ENCODE measurements at regions not wholly inside any gene's neighbourhood (a gene's known extent, or its start where the extent isn't known, plus 50 kb on each side); places are given as distances from the start of the nearest gene placed in this dataset.

DNA sequence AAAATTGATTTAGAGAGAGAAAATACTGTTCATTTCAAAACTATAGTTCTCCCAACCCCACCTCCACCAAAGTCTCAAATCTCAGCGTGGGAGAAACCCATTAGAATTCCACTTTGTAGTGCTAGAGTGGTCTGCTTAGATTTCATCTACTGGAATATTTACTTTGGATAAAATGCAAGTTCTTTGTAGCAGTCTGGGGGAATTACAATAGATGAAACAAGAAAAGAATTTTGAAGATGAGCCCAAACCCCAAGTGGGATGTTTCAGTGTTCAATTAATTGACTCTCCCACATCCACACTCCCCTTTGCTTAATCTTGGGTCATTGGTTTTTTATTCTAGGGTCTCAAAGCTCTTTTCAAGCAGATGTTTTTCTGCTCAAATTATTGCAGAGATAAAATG lies 97.8 kb downstream of the RPL22L1 start:
- H3K4me3 ChIP-seq: no peak overlapping the region

DNA sequence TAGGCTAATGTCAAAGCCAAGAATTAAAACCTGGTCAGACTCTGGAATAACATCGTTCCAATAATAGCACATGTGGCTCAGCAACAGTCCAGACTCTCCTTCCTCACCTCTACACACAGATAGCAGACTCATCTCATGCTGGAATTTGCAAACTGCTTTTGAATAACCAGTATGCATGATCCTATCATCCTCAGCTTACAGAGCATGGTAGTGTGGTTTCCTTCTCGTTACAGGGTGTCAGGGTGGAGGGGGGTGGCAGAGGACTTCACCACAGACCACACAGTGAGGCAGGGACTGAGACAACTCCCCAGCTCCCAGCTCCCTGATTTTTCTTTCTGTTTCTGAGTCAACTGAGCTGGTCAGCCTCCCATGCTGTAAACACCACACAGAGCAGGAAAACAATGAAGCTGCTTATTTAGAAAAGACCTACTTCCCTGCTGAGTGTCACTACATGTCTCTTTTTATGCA lies 101.6 kb downstream of the RPL22L1 start:
- Histone ChIP-seq H3K4me3 (no peak overlapping the region), H3K27ac (no peak overlapping the region)
- TF ChIP-seq, protein P1, sequence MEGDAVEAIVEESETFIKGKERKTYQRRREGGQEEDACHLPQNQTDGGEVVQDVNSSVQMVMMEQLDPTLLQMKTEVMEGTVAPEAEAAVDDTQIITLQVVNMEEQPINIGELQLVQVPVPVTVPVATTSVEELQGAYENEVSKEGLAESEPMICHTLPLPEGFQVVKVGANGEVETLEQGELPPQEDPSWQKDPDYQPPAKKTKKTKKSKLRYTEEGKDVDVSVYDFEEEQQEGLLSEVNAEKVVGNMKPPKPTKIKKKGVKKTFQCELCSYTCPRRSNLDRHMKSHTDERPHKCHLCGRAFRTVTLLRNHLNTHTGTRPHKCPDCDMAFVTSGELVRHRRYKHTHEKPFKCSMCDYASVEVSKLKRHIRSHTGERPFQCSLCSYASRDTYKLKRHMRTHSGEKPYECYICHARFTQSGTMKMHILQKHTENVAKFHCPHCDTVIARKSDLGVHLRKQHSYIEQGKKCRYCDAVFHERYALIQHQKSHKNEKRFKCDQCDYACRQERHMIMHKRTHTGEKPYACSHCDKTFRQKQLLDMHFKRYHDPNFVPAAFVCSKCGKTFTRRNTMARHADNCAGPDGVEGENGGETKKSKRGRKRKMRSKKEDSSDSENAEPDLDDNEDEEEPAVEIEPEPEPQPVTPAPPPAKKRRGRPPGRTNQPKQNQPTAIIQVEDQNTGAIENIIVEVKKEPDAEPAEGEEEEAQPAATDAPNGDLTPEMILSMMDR (IDR thresholded peaks at IDR 0.05): no peak
- DNase-seq (ENCODE audit: low spot score): no peak

More for the DNA sequence above, 97.8 kb downstream of the RPL22L1 start:
- no peak overlapping the region for H3K27ac ChIP-seq
- DNase-seq (ENCODE audit: low spot score): no peak
- TF ChIP-seq, protein P1 (IDR thresholded peaks at IDR 0.05): no peak

DNA sequence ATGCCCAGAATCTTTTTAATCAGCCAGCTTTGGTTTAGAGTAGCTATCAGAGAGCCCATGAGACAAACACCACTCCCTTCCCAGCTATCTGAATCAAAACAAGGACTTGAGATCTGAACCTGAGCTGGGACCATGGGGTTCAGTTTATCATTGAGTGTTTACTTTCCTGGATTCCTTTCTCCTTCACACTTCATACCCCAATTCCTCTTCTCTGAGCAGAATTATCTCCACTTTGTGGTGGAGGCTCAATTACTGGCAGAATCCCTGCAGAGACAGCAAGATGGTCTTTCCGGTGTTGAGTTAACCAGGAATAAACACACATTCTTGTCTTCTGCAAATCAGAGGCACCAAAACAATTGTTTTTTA lies 102.4 kb downstream of the RPL22L1 start:
- no peak overlapping the region for H3K27ac ChIP-seq
- DNase-seq (ENCODE audit: low spot score): no peak
- TF ChIP-seq, protein P1 (IDR thresholded peaks at IDR 0.05): no peak
- H3K4me3 ChIP-seq: no peak overlapping the region

DNA sequence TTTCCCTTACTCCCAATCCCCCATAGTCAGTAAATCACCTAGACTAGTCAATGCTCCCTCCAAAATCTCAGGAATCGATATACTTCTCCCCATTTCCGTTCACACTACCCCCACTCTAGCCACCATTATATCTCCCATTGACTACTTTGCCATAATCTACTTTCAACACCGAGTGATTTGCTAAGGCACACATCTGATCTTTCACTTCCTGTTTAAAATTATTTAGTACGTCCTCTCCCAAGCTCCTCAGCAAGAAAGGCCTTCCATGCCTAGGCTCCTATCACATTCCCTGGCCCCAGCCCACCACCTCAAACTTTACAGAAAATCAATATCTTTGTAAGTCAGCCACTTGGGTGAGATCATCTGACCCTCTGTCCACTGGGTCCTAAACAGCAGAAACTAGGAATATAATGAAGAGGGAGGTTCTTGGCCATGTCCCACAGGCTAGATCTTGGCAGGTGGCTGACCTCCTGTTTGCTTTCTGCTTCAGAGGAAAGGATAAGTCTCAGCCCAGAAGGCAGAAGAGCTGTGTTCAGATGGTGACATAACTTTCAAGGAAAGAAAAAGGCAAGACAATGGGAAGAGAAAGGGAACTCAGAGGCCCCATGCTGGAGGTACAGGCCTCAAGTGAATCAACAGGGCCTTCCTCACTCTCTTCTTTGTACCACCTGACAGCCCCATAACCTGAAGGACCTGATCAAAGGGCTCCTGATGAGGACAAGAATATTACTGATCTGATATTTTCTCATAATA lies 103.0 kb downstream of the RPL22L1 start:
- TF ChIP-seq, protein P1 (IDR thresholded peaks at IDR 0.05): no peak
- DNase-seq (ENCODE audit: low spot score): no peak
- Histone ChIP-seq H3K4me3 (no peak overlapping the region), H3K27ac (no peak overlapping the region)

DNA sequence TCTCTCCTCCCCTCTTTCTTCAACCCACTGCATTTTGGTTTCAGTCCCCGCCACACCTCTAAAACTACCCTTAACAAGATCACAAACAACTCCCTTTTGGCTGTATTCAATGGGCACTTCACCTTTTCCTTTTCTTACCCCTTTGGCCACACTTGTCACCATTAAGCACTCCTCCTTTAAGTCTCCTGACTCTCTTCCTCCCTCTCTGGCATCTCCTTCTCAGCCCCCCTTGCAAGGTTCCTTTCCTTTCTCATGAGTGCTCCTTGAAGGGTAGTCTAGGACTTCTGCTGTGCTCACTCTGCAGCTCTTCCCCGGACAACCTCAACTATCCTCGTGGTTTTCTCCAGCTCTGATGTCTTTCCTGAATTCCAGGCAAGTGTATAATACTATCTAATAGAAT lies 103.7 kb downstream of the RPL22L1 start:
- DNase-seq (ENCODE audit: low spot score): no peak
- TF ChIP-seq, protein P1 (IDR thresholded peaks at IDR 0.05): no peak

DNA sequence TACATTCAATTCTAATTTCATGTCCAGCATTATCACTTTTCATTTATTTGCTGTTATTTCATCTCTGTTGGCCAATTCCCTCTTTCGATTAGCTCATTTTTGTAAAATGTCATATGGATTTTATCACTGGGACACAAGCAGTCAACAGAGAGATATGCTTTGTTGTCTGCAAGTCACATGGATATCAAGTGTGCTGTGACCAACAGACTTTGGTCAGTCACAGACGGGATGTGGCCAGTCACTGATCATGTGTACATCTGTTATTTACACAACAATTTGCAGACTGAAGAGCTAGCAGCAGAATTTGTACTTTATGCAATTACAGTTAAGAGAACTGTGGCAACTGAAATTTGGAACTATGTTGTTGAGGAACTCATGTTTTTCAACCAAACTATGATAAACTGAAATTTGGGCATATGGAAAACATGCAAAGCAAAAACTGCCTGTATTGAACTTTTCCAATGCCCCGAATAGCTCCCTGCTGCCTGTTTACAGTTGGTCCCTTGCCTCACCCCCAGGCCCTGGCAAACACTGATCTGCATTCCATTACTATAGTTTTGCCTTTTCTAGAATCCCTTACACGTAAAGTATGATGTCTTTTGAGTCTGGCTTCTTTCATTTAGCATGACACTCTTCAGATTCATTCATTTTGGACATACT lies 104.4 kb downstream of the RPL22L1 start:
- Histone ChIP-seq H3K27ac (no peak overlapping the region), H3K4me3 (no peak overlapping the region)
- no peak for DNase-seq (ENCODE audit: low spot score)
- TF ChIP-seq, protein P1 (IDR thresholded peaks at IDR 0.05): no peak

More for the DNA sequence above, 103.7 kb downstream of the RPL22L1 start:
- H3K27ac ChIP-seq: no peak overlapping the region
- H3K4me3 ChIP-seq: no peak overlapping the region

DNA sequence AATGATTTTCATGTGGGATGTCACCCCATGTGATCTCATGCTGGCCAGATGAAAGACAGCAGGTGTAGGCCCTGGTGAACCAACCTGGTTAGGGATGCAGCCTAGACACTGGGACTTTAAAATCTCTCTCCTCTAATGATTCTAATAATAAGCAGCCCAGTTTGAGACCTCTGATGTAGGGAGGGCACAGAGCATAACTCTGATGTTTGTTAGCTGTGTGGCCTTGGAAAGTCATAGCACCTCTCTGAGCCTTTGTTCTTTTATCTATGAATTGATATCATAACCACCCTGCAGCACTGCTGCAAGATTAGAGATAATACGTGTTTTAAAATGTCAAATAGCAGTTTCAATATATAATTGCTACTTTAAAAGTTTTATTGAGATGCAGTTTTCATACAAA lies 106.0 kb downstream of the RPL22L1 start:
- TF ChIP-seq, protein P1 (IDR thresholded peaks at IDR 0.05): no peak
- Histone ChIP-seq H3K4me3 (no peak overlapping the region), H3K27ac (no peak overlapping the region)
- DNase-seq (ENCODE audit: low spot score): no peak

All from coronary artery (tissue), 2 donors.